ENCODE measurements at regions not wholly inside any gene's neighbourhood (a gene's known extent, or its start where the extent isn't known, plus 50 kb on each side); places are given as distances from the start of the nearest gene placed in this dataset.
A peak's percentile ranks its signal among the peaks of the same experiment; 100 is the strongest.
"Not testable (repeated sequence)": the region's sequence is repeated elsewhere in the genome, so short reads cannot be mapped to it uniquely, and the experiment has no call there.

DNA sequence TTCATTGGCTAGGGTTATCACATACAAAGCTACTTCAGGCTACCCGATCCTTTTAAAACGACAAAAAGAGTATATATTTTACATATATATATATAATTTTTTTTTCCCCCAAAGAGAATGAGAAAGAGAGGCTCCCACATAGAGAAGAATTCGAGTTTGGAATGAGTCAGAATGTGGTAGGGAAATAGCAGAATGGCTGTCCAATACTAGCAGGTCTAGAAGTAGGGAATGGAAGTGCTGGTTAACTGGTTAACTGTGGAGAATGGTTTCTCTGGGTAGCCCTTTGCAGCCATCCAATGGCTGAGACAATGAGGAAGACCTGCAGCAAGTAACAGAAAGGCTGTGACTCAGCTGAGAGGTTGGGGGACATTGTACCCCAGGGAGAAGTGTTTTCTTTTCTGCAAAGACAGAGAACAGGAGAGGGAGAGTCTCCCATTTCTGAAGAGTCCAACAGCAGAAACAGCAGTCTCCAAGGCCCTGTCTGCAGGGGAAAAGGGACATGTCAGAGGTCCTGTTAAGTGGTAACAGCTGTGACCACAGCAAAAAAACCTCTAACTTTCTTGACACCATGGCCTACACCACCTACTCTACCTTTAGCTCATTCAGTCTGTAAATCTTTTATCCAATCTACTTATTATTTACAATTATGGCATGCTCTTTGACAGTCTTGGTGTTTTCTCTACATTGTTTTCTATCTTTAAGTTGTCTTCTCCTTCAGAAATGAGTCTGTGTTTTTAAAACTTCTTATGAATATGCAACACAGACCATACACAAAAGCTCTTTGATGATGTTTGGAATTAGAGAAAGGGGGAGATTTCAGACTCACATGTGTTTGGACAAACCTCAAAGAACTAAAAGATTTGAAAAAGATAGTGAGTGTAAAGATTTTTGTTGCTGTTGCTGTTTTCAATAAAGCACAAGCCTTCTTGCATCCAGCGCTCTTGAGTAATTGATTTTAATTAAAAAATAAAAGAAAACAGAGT, 116.1 kb upstream of the SLC7A14 start:
- DNase-seq = no peak

GRCh38 chr3:170700054-170700404, 114.2 kb upstream of the SLC7A14 start:
- DNase-seq = no peak

- no peak for DNase-seq
Measured at GRCh38 chr3:170699158-170700053, 113.5 kb upstream of the SLC7A14 start.

- DNase-seq = no peak
Measured at GRCh38 chr3:170697908-170698307, 112.0 kb upstream of the SLC7A14 start.

DNA sequence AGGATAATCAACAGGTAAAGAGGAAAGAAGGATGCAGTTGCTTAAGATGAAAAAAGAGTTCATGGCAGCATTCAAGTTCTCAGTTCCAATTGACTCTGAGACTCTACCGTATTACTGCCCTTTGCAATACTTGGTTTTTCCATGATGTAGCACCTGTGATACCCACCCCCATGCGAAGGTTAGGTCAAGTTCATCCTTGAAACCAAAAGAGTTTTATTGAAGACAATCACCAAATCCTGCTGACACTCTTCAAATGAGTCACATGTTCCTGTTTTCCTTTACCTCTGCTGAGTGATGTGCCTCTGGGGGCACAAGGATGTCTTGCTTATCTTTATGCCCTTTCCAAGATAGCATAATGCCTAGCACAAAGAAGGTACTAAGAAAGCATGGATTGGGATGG, 111.3 kb upstream of the SLC7A14 start:
- DNase-seq = no peak

GRCh38 chr3:170695486-170696064, 109.7 kb upstream of the SLC7A14 start:
- no peak for DNase-seq

GRCh38 chr3:170692720-170693119, 106.8 kb upstream of the SLC7A14 start:
- no peak for DNase-seq

DNA sequence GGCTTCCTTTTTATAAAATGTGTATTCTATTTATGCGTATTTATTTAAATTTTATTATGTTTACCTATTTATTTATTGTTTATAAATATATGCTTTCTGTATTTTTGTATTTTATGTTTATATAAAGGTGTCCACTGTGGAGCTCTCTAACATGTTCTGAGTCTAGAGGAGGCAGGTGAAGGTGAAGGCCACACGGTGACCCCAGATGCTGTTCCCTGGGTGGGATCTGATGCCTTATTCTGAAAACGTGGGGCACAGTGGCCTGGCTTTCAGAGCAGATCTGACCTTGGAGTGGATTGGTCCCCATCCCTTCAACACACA, 104.7 kb upstream of the SLC7A14 start:
- no peak for DNase-seq

- DNase-seq = peak; percentile 21
Measured at GRCh38 chr3:170689893-170690660, 104.2 kb upstream of the SLC7A14 start.

DNA sequence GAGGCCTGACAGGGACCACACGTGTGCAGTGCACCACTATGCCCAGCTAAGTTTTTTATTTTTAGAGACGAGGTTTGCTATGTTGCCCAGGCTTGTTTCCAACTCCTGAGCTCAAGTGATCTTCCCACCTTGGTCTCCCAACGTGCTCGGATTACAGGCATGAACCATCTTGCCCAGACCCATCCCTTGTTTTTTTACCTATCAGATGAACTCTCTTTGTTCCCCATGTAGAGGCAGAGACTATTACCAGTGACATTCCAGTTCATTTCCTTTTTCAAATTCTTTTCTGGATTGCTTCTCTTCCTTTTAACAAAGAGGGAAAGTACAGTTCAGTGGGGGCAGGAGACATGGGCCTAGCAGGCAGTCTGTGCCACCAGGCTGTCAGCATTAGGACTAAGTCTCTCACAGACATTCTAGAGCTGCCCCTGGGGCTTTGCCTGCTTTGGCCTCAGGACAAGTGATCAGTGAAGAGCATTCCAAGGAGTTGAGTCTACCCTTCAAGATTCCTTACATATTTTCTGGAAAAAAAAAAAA, 103.5 kb upstream of the SLC7A14 start:
- DNase-seq = no peak

DNA sequence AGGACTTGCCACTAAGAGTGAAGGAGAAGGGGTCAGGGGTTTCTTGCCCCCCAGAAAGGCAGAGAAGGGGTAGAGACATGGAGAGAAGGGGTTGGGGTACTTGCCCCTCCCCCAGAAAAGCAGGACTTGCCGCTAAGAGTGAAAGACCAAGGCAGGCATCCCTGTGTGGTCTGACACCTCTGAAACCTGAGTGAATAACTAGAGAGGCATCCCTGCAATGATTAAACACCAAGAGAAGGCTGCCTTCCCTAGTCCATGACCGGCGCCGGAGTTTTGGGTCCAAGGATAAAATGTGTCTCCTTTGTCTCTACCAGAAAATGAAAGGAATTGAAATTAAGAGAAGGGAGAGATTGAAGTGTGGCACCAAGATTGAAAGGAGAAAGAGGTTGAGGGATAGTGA, 102.3 kb upstream of the SLC7A14 start:
- not testable (repeated sequence) for DNase-seq

DNA sequence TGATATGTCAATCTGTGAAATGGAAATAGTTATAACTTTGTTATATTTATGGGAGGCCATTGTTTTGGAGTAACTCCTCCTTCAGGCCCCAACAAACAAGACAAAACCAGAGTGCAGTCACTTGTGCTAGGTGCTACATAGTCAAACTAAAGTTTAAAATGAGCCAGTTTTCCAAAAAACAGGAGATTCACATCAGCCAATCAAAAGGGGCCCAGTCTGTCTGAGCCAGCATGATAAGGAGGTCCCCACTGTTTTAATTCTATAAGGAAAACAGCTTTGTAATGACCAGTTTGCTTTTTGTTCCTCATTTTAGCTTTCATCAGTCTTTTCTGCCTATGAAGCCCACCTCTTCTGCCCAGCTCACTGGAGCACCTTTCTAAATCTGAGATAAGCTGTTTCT, 94.7 kb upstream of the SLC7A14 start:
- no peak for DNase-seq

DNA sequence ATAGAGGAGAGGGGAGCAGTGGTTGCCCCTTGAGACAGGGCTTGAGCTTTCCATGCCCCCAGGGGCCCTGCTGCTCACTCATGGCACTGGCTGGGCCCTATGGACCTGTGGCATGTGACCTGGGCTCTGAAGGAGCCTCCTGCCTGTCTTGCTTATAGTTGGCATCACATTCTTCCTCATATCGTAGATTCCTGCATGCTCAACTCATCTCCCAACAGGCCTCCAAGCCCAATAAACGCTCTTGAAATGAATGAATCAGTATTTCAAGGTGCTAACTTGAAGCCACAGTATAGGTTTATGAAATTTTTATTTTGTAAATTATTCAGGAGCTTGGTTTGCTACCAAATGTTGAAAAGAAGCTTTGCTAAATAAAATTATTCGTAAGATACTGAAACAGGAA, 93.3 kb upstream of the SLC7A14 start:
- no peak for DNase-seq

GRCh38 chr3:170670504-170670903, 84.6 kb upstream of the SLC7A14 start:
- DNase-seq = no peak

GRCh38 chr3:170662986-170663385, 77.1 kb upstream of the SLC7A14 start:
- not testable (repeated sequence) for DNase-seq

GRCh38 chr3:170660139-170660538, 74.3 kb upstream of the SLC7A14 start:
- no peak for DNase-seq

DNA sequence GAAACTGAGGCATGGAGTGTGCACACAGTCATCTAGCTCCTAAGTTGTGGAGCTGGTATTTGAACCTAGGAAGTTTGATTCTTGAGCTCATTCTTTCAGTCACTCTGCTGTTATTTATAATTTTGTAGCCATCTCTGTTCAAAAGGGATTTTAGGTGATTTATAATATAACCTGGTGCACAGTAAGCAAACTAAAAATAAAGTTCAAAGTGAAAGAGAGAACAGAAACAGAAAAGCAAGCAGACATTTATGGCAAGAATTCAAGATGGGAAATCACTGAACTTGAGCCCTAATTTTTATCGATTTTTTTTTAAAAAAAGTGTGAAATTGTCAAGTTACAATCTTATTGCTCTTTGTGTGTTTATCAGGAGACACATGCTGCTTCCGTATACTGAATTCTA, 71.4 kb upstream of the SLC7A14 start:
- no peak for DNase-seq

DNA sequence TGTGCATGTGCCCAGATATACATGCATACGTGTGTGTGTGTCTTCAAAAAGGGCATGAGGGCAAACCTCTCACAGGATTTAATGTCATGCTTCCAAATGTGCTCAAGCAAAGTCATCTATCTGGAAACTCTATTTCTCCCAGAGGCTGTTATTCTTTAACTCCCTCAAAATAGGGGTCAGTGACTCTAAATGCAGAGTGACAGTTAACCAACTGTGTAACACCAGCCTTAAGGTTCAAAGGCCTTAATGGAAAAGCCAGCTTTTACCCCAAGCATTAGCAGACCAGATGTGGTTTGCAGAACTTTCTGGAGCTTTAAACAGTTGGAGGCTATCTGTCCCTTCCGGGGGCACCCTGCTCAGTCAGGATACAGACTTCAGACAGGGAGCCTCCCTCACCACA, 70.4 kb upstream of the SLC7A14 start:
- DNase-seq = no peak

- DNase-seq = no peak
Measured at GRCh38 chr3:170653801-170654200, 67.9 kb upstream of the SLC7A14 start.

DNA sequence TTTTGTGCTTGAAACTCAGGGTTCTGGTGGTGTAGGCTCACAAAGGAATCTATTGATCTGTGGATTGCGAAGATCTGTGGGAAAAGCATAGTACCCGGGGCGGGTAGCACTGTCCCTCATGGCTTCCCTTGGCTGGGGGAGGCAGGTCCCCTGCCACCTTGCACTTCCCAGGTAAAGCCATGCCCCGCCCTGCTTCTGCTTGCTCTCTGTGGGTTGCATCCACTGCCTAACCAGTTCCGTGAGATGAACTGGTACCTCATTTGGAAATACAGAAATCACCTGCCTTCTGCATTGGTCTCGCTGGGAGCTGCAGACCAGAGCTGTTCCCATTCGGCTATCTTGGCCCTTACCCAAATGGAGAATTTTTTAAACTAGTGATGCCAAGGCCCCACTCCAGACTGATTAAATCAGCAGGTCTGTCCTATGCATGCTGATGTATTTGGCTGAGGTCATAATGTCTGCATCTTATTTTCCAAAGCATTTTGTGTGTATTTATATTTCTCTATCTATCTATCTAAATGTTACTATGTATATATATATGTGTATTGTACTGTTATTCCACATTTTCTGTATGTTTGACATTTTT, 65.5 kb upstream of the SLC7A14 start:
- no peak for DNase-seq

DNA sequence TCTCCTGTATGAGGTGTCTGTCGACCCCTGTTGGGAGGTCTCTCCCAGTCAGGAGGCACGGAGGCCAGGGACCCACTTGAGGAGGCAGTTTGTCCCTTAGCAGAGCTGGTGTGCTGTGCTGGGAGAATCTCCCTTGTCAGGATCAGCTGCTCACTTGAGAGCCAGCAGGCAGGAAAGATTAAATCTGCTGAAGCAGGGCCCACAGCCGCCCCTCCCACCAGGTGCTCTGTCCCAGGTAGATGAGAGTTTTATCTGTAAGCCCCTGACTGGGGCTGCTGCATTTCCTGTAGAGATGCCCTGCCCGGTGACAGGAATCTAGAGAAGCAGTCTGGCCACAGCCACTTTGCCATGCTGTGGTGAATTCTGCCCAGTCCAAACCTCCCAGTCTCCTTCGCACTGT, 64.7 kb upstream of the SLC7A14 start:
- not testable (repeated sequence) for DNase-seq

DNA sequence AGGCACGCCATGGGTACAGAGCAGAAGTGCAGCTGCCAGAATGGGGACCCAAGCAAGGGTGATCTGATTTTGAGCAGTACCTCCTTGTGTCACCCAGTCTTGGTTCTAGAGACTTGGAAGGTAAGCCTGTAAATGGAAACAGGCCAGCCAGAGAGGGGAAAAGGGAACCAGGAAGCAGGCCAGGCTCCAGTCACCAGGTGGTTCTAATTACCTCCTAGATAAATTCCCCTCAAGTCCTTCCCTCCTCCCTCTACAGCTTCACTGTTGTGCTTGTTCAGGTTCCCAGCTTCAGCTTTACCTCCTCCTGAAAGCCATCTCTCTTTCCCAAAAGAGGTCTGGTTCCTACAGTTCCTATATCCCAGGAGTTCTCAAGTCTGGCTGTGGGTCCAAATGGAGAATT, 58.8 kb upstream of the SLC7A14 start:
- peak; percentile 11 for DNase-seq

Measured in NCI-H2029 (cell line).